Endodermal cell (in vitro differentiated cells): ENCODE measurements at regions not wholly inside any gene's neighbourhood (a gene's known extent, or its start where the extent isn't known, plus 50 kb on each side); places are given as distances from the start of the nearest gene placed in this dataset.

Source experiments
- DNase-seq: peaks from one replicate; pipeline ENCODE4 v3.0.0-alpha.2; 2017
- H3K27ac ChIP-seq: 2 replicates; pipeline ENCODE4 v1.5.1; 2013; ENCODE audit warnings: mild to moderate bottlenecking, low read depth, low read length, moderate library complexity
- H3K27me3 ChIP-seq: 2 replicates; pipeline ENCODE4 v1.6.1; 2013; ENCODE audit warnings: mild to moderate bottlenecking, low read length, moderate library complexity; ENCODE audit not compliant: insufficient read depth, control insufficient read depth, poor library complexity, severe bottlenecking
- H3K36me3 ChIP-seq: 2 replicates; pipeline ENCODE4 v1.7.0; 2013; ENCODE audit warnings: mild to moderate bottlenecking, low read length, moderate library complexity; ENCODE audit not compliant: control insufficient read depth, insufficient read depth
- H3K4me1 ChIP-seq: one replicate; pipeline ENCODE4 v1.7.0; 2013; ENCODE audit warnings: low read length; ENCODE audit not compliant: control insufficient read depth, insufficient read depth
- H3K4me3 ChIP-seq: 2 replicates; pipeline ENCODE4 v1.5.1; 2013; ENCODE audit warnings: mild to moderate bottlenecking, low read length, moderate library complexity
- H3K9ac ChIP-seq: 2 replicates; pipeline ENCODE4 v1.6.1; 2013; ENCODE audit warnings: mild to moderate bottlenecking, low read length, moderate library complexity; ENCODE audit not compliant: poor library complexity, severe bottlenecking; ENCODE audit errors: extremely low read depth
- H3K9me3 ChIP-seq: 2 replicates; pipeline ENCODE4 v1.6.1; 2013; ENCODE audit warnings: mild to moderate bottlenecking, low read length, moderate library complexity; ENCODE audit not compliant: control insufficient read depth
- H3K27ac Mint-ChIP-seq: 2 replicates; pipeline ENCODE4 v1.8.0; 2020; ENCODE audit warnings: mixed read lengths
- H3K27me3 Mint-ChIP-seq: 2 replicates; pipeline ENCODE4 v1.8.0; 2021; ENCODE audit warnings: mild to moderate bottlenecking, mixed read lengths; ENCODE audit not compliant: insufficient read depth
- H3K36me3 Mint-ChIP-seq: 2 replicates; pipeline ENCODE4 v1.8.0; 2020; ENCODE audit warnings: low read depth, mixed read lengths
- H3K4me1 Mint-ChIP-seq: 2 replicates; pipeline ENCODE4 v1.8.0; 2020; ENCODE audit warnings: mixed read lengths
- H3K4me3 Mint-ChIP-seq: 2 replicates; pipeline ENCODE4 v1.8.0; 2020; ENCODE audit warnings: mild to moderate bottlenecking, moderate library complexity, mixed read lengths
- H3K9me3 Mint-ChIP-seq: 2 replicates; pipeline ENCODE4 v1.8.0; 2020; ENCODE audit warnings: mild to moderate bottlenecking, mixed read lengths
- CTCF ChIP-seq: fragments of 200-600 bp; sonication (generic); conservative IDR thresholded peaks from 2 replicates; pipeline ENCODE4 v1.5.0; 2021; ENCODE audit warnings: antibody characterized with exemption, mild to moderate bottlenecking
- WGBS, 2 experiments: methylation state at CpG; one replicate each; pipeline versions ENCODE4 v1.1.5 to v1.1.7; 2013; ENCODE audit warnings: missing lambda C conversion rate in 2 of 2, mixed read lengths in 1 of 2; ENCODE audit not compliant: insufficient coverage in 1 of 2, insufficient read length in 1 of 2; 5-methylcytosine and 5-hydroxymethylcytosine counted together

- TF ChIP-seq CTCF = no peak
- Mint-ChIP-seq H3K9me3 (no peaks in the 10 kb centered on the region), H3K27ac (no peak overlapping the region), H3K4me1 (peaks cover 4% of the 10 kb centered on the region), H3K4me3 (no peak overlapping the region), H3K36me3 (no peaks in the 10 kb centered on the region), H3K27me3 (no peaks in the 10 kb centered on the region)
- WGBS, 2 experiments = 71 to 91% methylated on average over 1 to 2 of the region's 2 CpGs
- no peak overlapping the region for H3K4me3 ChIP-seq
- H3K4me1 ChIP-seq = no peaks in the 10 kb centered on the region
- no peaks in the 10 kb centered on the region for H3K9me3 ChIP-seq
- no peaks in the 10 kb centered on the region for H3K27me3 ChIP-seq
- DNase-seq = no peak
- no peak overlapping the region for H3K27ac ChIP-seq
- H3K36me3 ChIP-seq = no peaks in the 10 kb centered on the region
- no peak overlapping the region for H3K9ac ChIP-seq
Observed at GRCh38 chr4:60366661-60367060, 833.5 kb upstream of the ADGRL3 start.

GRCh38 chr4:60368986-60369385 lies 831.1 kb upstream of the ADGRL3 start:
- Mint-ChIP-seq H3K27ac (no peak overlapping the region), H3K4me3 (no peak overlapping the region), H3K27me3 (no peaks in the 10 kb centered on the region), H3K36me3 (no peaks in the 10 kb centered on the region), H3K4me1 (peaks cover 4% of the 10 kb centered on the region), H3K9me3 (no peaks in the 10 kb centered on the region)
- WGBS, 2 experiments = 97% methylated on average over 1 of the region's 1 CpG; no CpG with 5 or more reads in 1 of the 2 experiments
- no peaks in the 10 kb centered on the region for H3K9me3 ChIP-seq
- H3K4me3 ChIP-seq = no peak overlapping the region
- H3K27me3 ChIP-seq = no peaks in the 10 kb centered on the region
- H3K9ac ChIP-seq = no peak overlapping the region
- no peak for DNase-seq
- no peaks in the 10 kb centered on the region for H3K4me1 ChIP-seq
- no peak overlapping the region for H3K27ac ChIP-seq
- H3K36me3 ChIP-seq = no peaks in the 10 kb centered on the region
- no peak for TF ChIP-seq CTCF

GRCh38 chr4:60378010-60378409 lies 822.1 kb upstream of the ADGRL3 start:
- H3K4me3 ChIP-seq = no peak overlapping the region
- H3K27me3 ChIP-seq = no peaks in the 10 kb centered on the region
- Mint-ChIP-seq H3K36me3 (no peaks in the 10 kb centered on the region), H3K4me3 (no peak overlapping the region), H3K27me3 (no peaks in the 10 kb centered on the region), H3K27ac (no peak overlapping the region), H3K4me1 (no peaks in the 10 kb centered on the region), H3K9me3 (no peaks in the 10 kb centered on the region)
- no peaks in the 10 kb centered on the region for H3K36me3 ChIP-seq
- no peak overlapping the region for H3K27ac ChIP-seq
- TF ChIP-seq CTCF = no peak
- WGBS, 2 experiments = 80% methylated on average over 1 of the region's 1 CpG; no CpG with 5 or more reads in 1 of the 2 experiments
- DNase-seq = no peak
- H3K4me1 ChIP-seq = no peaks in the 10 kb centered on the region
- no peaks in the 10 kb centered on the region for H3K9me3 ChIP-seq
- no peak overlapping the region for H3K9ac ChIP-seq
